HepG2 (cell line): ENCODE measurements at regions not wholly inside any gene's neighbourhood (a gene's known extent, or its start where the extent isn't known, plus 50 kb on each side); places are given as distances from the start of the nearest gene placed in this dataset.

ENCODE experiments used
- ATAC-seq: fragments of 200-7000 bp; cut with Tn5 transposase; 3 replicates; pipeline ENCODE4 v1.9.1; 2020; ENCODE audit warnings: mild to moderate bottlenecking, moderate library complexity
- BruUV-seq: library from RNA; stranded (reverse); fragments of 400-500 nt; replicated peaks from 2 replicates; lab custom pipeline; 2021; lab: Mats Ljungman, UMichigan
- CTCF ChIA-PET: fragments of 300-600 bp; formaldehyde crosslinking; extraction: SDS; loops from one replicate; lab custom pipeline; 2021; ENCODE audit warnings: low total read pairs, inconsistent platforms, low intra/inter-chr PET ratio; lab: Yijun Ruan, JAX
- POLR2A ChIA-PET: fragments of 350-600 bp; sonication (Branson Sonifier 250); formaldehyde crosslinking; loops from one replicate; lab custom pipeline; 2020; ENCODE audit warnings: antibody characterized with exemption, inconsistent platforms; lab: Yijun Ruan, JAX
- DNase-seq: peaks from one replicate; pipeline ENCODE4 v3.0.0-alpha.2; 2015; ENCODE audit warnings: low spot score
- FAIRE-seq: peaks from 3 replicates; lab custom pipeline; 2011; peaks lifted over from hg19 to GRCh38; lab: Jason Lieb, UNC
- H2AFZ ChIP-seq: one replicate; pipeline ENCODE4 v1.6.1; 2011; ENCODE audit warnings: low read length, inconsistent platforms
- H3K27ac ChIP-seq: fragments of 300-600 bp; 3 replicates; pipeline ENCODE4 v1.8.0; 2011; ENCODE audit warnings: mixed run types, mild to moderate bottlenecking, mixed read lengths, low read length, inconsistent platforms; ENCODE audit not compliant: insufficient read depth; ENCODE audit errors: extremely low read length
- H3K27me3 ChIP-seq, 2 experiments: fragments of 200-600 bp in 1 of 2; 2 replicates in 1 of 2; 3 replicates in 1 of 2; pipeline versions ENCODE4 v1.6.0 to v1.8.0; 2011; ENCODE audit warnings: low read length in 2 of 2, mild to moderate bottlenecking in 2 of 2, moderate library complexity in 2 of 2, inconsistent platforms in 1 of 2; ENCODE audit not compliant: insufficient read depth in 2 of 2, control insufficient read depth in 1 of 2
- H3K36me3 ChIP-seq, 2 experiments: fragments of 200-600 bp in 1 of 2; replicated peaks in 1 of 2; 2 replicates in 1 of 2; 3 replicates in 1 of 2; pipeline versions ENCODE4 v1.5.1 to v1.8.0; 2011; ENCODE audit warnings: low read length in 2 of 2, inconsistent platforms in 1 of 2; ENCODE audit not compliant: insufficient read depth in 2 of 2, control insufficient read depth in 1 of 2
- H3K4me1 ChIP-seq: 2 replicates; pipeline ENCODE4 v1.5.1; 2012; ENCODE audit warnings: low read length, inconsistent platforms; ENCODE audit not compliant: insufficient read depth
- H3K4me2 ChIP-seq: 2 replicates; pipeline ENCODE4 v1.6.0; 2011; ENCODE audit warnings: low read depth, low read length, inconsistent platforms
- H3K4me3 ChIP-seq, 3 experiments: fragments of 200-600 bp in 1 of 3; sonication (generic), shearing (Covaris generic) in 1 of 3; replicated peaks in 1 of 3; 2 replicates each; pipeline ENCODE4 v1.5.1; 2011 to 2016; ENCODE audit warnings: low read length in 3 of 3, inconsistent platforms in 2 of 3, low read depth in 2 of 3, mild to moderate bottlenecking in 2 of 3, control low read depth in 1 of 3, mixed read lengths in 1 of 3; ENCODE audit not compliant: insufficient read depth in 1 of 3
- H3K79me2 ChIP-seq: one replicate; pipeline ENCODE4 v1.6.1; 2011; ENCODE audit warnings: low read length, inconsistent platforms; ENCODE audit not compliant: insufficient read depth
- H3K9ac ChIP-seq: 2 replicates; pipeline ENCODE4 v1.6.0; 2011; ENCODE audit warnings: mild to moderate bottlenecking, low read depth, low read length, inconsistent platforms; ENCODE audit not compliant: insufficient read depth
- H3K9me3 ChIP-seq: 2 replicates; pipeline ENCODE4 v1.5.1; 2012; ENCODE audit warnings: mild to moderate bottlenecking, low read length
- H4K20me1 ChIP-seq: 2 replicates; pipeline ENCODE4 v1.6.0; 2011; ENCODE audit warnings: inconsistent platforms, mild to moderate bottlenecking, low read length, moderate library complexity; ENCODE audit not compliant: insufficient read depth
- ZNF33A ChIP-seq: sonication (generic); formaldehyde crosslinking; IDR thresholded peaks from 2 replicates; pipeline ENCODE4 v1.5.1; 2020; ENCODE audit warnings: missing genetic modification reagents, mild to moderate bottlenecking, moderate library complexity, borderline replicate concordance
- ZNF383 ChIP-seq: sonication (generic); formaldehyde crosslinking; IDR thresholded peaks from 2 replicates; pipeline ENCODE4 v1.4.0; 2020; ENCODE audit warnings: missing genetic modification reagents, mild to moderate bottlenecking, borderline replicate concordance
- WGBS: methylation state at CpG from one replicate; pipeline ENCODE4 v1.1.6; 2017; ENCODE audit warnings: low lambda C conversion rate; 5-methylcytosine and 5-hydroxymethylcytosine counted together
- in situ Hi-C: cut with HindIII; loops from 2 replicates; pipeline ENCODE4 v1.10.0; 2017; ENCODE audit warnings: low pct_unique_long_range_greater_than_20kb; ENCODE audit not compliant: extremely low pct_ligation_motif_present
- intact Hi-C: fragments of 100-400 bp; cut with micrococcal nuclease; formaldehyde crosslinking; loops from one replicate; pipeline ENCODE4 v1.10.0; 2022; ENCODE audit not compliant: unreplicated experiment
- TF ChIP-seq, protein P1 (sequence below): sonication (generic); formaldehyde crosslinking; conservative IDR thresholded peaks from 2 replicates; pipeline ENCODE4 v1.8.0; 2022; ENCODE audit warnings: missing genetic modification reagents
- TF ChIP-seq, protein P2 (sequence below): sonication (generic); formaldehyde crosslinking; IDR thresholded peaks from 2 replicates; pipeline ENCODE4 v1.8.1; 2022; ENCODE audit warnings: low read depth, mild to moderate bottlenecking, missing genetic modification reagents

DNA sequence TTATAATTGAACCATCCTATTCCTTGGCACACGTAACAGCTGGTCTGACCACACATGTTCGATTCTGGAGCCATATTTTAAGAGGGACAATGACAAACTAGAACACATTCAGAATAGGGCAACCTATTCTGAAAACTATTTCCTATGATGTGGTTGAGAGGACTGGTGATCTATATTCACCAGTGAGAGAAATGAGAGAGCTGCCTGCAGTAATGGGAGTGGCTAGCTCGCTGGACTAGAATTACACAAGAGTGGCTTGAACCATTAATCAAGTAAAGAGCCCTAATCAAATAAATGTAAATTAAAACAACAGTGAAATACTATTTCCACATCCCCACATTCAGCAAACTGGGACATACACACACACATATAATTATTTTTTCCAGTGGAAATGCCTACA lies 55.3 kb upstream of the LY86 start:
- TF ChIP-seq ZNF33A (CRISPR knock-in tag), result no peak
- TF ChIP-seq, protein P1, sequence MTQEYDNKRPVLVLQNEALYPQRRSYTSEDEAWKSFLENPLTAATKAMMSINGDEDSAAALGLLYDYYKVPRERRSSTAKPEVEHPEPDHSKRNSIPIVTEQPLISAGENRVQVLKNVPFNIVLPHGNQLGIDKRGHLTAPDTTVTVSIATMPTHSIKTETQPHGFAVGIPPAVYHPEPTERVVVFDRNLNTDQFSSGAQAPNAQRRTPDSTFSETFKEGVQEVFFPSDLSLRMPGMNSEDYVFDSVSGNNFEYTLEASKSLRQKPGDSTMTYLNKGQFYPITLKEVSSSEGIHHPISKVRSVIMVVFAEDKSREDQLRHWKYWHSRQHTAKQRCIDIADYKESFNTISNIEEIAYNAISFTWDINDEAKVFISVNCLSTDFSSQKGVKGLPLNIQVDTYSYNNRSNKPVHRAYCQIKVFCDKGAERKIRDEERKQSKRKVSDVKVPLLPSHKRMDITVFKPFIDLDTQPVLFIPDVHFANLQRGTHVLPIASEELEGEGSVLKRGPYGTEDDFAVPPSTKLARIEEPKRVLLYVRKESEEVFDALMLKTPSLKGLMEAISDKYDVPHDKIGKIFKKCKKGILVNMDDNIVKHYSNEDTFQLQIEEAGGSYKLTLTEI (CRISPR knock-in tag), result no peak
- TF ChIP-seq, protein P2, sequence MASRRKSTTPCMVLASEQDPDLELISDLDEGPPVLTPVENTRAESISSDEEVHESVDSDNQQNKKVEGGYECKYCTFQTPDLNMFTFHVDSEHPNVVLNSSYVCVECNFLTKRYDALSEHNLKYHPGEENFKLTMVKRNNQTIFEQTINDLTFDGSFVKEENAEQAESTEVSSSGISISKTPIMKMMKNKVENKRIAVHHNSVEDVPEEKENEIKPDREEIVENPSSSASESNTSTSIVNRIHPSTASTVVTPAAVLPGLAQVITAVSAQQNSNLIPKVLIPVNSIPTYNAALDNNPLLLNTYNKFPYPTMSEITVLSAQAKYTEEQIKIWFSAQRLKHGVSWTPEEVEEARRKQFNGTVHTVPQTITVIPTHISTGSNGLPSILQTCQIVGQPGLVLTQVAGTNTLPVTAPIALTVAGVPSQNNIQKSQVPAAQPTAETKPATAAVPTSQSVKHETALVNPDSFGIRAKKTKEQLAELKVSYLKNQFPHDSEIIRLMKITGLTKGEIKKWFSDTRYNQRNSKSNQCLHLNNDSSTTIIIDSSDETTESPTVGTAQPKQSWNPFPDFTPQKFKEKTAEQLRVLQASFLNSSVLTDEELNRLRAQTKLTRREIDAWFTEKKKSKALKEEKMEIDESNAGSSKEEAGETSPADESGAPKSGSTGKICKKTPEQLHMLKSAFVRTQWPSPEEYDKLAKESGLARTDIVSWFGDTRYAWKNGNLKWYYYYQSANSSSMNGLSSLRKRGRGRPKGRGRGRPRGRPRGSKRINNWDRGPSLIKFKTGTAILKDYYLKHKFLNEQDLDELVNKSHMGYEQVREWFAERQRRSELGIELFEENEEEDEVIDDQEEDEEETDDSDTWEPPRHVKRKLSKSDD, result no peak
- TF ChIP-seq ZNF383 (CRISPR knock-in tag), result no peak
- in situ Hi-C loops, result no loop called here
- WGBS, result 19% methylated on average over 3 of the region's 3 CpGs
- no peaks in the 10 kb centered on the region for H3K4me1 ChIP-seq
- FAIRE-seq (no peak), DNase-seq (no peak), ATAC-seq (no peak)
- no peak overlapping the region for H3K4me3 ChIP-seq
- H3K36me3 ChIP-seq, result no peaks in the 10 kb centered on the region
- intact Hi-C loops, result no loop called here
- no peaks in the 10 kb centered on the region for H4K20me1 ChIP-seq
- H3K9ac ChIP-seq, result no peak overlapping the region
- no TSS peak for BruUV-seq
- CTCF ChIA-PET, result no interaction called here
- no peaks in the 10 kb centered on the region for H3K9me3 ChIP-seq
- H3K79me2 ChIP-seq, result no peaks in the 10 kb centered on the region
- POLR2A ChIA-PET, result no interaction called here
- H3K27ac ChIP-seq, result no peak overlapping the region
- H3K4me2 ChIP-seq, result no peak overlapping the region
- no peaks in the 10 kb centered on the region; a peak in 2 of 5 replicates for H3K27me3 ChIP-seq
- H2AFZ ChIP-seq, result no peak overlapping the region
